WI38 (cell line): ENCODE measurements at regions not wholly inside any gene's neighbourhood (a gene's known extent, or its start where the extent isn't known, plus 50 kb on each side); places are given as distances from the start of the nearest gene placed in this dataset.

ENCODE experiments used
- H3K4me3 ChIP-seq: 2 replicates; pipeline ENCODE4 v1.5.1; 2011; ENCODE audit warnings: low read depth, mild to moderate bottlenecking, control low read depth, low read length
- CTCF ChIP-seq: IDR thresholded peaks from 2 replicates; pipeline ENCODE4 v1.5.1; 2012; ENCODE audit warnings: low read depth, mild to moderate bottlenecking, control low read depth, low read length

DNA sequence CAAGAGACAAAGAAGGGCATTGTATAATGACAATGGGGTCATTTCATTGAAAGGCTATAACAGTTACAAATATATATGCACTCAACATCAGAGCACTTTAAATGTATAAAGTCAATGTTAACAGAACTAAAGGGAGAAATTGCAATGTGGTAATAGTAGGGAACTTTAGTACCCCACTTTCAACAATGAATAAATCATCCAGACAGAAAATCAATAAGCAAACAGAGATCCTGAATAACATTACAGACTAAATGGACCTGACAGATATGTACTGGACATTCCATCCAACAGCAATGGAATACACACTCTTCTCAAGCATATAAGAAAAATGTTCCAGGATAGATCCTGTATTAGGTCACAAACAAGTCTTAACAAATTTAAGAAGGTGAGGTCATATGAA lies 90.5 kb upstream of the ALKAL2 start:
- TF ChIP-seq CTCF = no peak
- H3K4me3 ChIP-seq = no peak overlapping the region

DNA sequence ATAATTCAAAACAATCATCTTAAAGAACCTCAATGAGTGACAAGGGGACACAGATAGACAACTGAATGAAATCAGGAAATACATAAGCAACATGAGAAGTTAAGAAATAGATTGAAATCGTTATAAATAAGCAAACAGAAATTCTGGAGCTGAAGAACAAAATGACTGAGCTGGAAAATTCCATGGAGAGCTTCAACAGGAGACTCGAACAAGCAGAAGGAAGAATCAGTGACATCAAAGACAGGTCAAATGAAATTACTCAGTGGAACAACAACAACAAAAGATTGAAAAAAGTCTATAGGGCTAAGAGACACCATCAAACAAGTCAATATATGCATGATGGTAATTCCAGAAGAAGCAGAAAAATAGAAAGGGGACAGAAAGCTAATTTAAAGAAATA lies 89.5 kb upstream of the ALKAL2 start:
- no peak for TF ChIP-seq CTCF
- H3K4me3 ChIP-seq = no peak overlapping the region

- no peak overlapping the region for H3K4me3 ChIP-seq
- TF ChIP-seq CTCF = no peak
Observed at GRCh38 chr2:375956-376307, 88.0 kb upstream of the ALKAL2 start.

DNA sequence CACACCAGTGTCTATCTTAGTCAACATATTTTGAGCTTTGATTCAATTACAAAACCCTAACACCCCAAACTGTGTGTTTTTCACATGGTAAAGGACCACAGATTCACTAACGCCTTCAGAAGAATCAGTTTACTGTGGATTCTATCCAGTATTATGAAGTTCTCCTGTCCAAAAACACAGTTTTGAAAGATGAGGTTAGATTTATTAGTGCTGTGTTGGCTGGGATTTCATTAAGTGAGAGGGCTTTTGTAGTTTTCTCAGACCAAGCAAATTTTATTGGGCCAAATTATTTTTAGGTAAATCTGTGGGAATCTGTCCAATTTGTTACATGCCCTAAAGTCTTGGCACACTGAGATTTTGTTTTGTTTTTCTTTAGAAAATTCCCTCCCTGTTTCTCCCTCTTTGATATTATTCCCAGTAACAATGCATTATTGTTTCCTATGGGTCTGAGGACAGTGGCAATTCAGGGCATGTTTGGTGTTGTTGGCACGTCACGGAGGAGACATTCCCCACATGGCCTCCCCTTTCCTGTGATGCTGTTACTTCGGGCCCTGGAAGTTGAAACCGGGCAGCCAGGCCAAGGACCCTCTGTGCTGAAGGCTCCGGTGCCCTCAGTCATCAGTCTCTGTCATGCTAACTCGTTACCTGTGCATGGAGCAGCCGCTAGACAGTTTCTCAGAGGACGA lies 87.5 kb upstream of the ALKAL2 start:
- no peak overlapping the region for H3K4me3 ChIP-seq
- no peak for TF ChIP-seq CTCF

DNA sequence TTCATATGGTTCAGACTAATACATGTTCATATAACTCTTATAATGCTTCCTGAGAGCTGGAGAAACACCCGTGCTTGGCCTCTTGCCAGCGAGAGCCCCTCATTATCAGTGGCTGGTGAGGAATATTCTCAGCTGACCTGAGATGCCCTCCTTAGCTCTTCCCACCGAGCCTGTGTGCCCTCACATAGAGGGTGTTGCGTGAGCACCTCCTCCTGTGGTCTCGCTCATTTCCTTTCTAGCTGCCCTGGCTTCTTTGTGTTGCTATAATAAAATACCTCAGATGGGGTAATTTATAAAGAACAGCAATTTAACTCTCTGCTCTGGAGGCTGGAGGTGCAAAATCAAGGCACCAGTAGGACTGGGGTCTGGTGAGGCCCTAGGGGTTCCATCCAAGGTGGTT lies 80.5 kb upstream of the ALKAL2 start:
- TF ChIP-seq CTCF = no peak
- H3K4me3 ChIP-seq = no peak overlapping the region

GRCh38 chr2:367246-367645 lies 79.4 kb upstream of the ALKAL2 start:
- no peak overlapping the region for H3K4me3 ChIP-seq
- no peak for TF ChIP-seq CTCF

DNA sequence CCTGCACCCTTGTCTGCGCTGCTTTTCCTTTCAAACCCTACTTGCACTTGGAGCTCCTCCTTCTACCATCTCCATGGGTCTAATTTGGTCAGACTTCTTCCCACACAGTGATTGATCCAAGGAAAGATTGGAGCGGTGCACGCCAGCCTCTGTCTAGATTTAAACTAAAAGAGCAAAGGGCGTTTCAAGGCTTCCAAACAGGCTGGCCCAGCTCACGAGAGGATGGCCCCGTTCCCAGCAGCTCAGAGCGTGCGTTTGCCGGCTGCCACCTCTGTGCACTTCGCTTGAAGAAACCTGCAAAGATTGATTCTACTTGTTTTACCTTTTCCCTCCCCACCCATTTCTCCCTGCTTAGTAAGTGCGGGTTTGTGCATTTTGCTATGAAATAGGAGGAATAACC lies 78.8 kb upstream of the ALKAL2 start:
- H3K4me3 ChIP-seq = no peak overlapping the region
- no peak for TF ChIP-seq CTCF
